Upper lobe of left lung (tissue), 4 donors: ENCODE measurements at regions not wholly inside any gene's neighbourhood (a gene's known extent, or its start where the extent isn't known, plus 50 kb on each side); places are given as distances from the start of the nearest gene placed in this dataset.

Experiments used
- CTCF ChIP-seq, 6 experiments: fragments of 450-650 bp in 4 of 6; fragments of 200-600 bp in 2 of 6; sonication (generic) in 2 of 6; IDR thresholded peaks; one replicate each; pipeline ENCODE4 v1.5.1; 2016 to 2019; ENCODE audit warnings: antibody characterized with exemption in 6 of 6
- POLR2A ChIP-seq, 4 donors: fragments of 450-650 bp; IDR thresholded peaks; one replicate each; pipeline ENCODE4 v1.5.1; 2016 to 2017; ENCODE audit warnings: antibody characterized with exemption in 4 of 4, mild to moderate bottlenecking in 2 of 4
- POLR2AphosphoS5 ChIP-seq, 2 donors: sonication (generic); formaldehyde crosslinking; IDR thresholded peaks; one replicate each; pipeline ENCODE4 v1.5.1; 2017; ENCODE audit warnings: antibody characterized with exemption in 2 of 2

DNA sequence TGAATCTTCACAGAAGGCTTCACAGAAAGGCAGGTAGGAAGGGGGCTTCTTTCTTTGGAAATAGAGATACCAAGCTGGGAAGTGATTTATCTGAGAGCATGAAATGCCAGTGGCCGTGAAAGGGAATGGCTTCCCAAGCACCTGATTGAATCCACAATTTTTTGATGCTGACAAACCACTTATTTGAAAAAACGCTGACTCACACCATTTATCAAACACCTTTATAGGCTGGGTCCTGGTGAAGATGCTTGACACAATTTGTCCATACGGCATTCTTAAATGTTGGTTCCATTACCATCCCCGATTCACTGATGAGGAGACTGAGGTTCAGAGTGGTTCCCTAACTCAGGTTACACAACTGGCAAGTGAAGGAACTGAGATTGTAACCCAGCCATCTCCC lies 64.1 kb upstream of the POMGNT2 start:
- TF ChIP-seq POLR2AphosphoS5 (IDR thresholded peaks at IDR 0.05) (no peak), CTCF (IDR thresholded peaks at IDR 0.05) (no peak), POLR2A (IDR thresholded peaks at IDR 0.05) (no peak)
